ENCODE measurements at regions not wholly inside any gene's neighbourhood (a gene's known extent, or its start where the extent isn't known, plus 50 kb on each side); places are given as distances from the start of the nearest gene placed in this dataset.
"Not testable (repeated sequence)": the region's sequence is repeated elsewhere in the genome, so short reads cannot be mapped to it uniquely, and the experiment has no call there.

- no peak for DNase-seq (ENCODE audit: low spot score)
These were observed 578.7 kb upstream of the NETO1 start for GRCh38 chr18:73446502-73446901.

- no peak for DNase-seq (ENCODE audit: low spot score)
These were observed 563.8 kb upstream of the NETO1 start for GRCh38 chr18:73431620-73432019.

GRCh38 chr18:73421010-73421409 lies 553.2 kb upstream of the NETO1 start:
- DNase-seq (ENCODE audit: low spot score), result no peak

- DNase-seq (ENCODE audit: low spot score), result no peak
These were observed 551.7 kb upstream of the NETO1 start for GRCh38 chr18:73419531-73419930.

GRCh38 chr18:73414598-73414997 lies 546.8 kb upstream of the NETO1 start:
- DNase-seq (ENCODE audit: low spot score), result no peak

GRCh38 chr18:73414069-73414468 lies 546.3 kb upstream of the NETO1 start:
- no peak for DNase-seq (ENCODE audit: low spot score)

GRCh38 chr18:73409242-73409641 lies 541.5 kb upstream of the NETO1 start:
- DNase-seq (ENCODE audit: low spot score), result no peak

- no peak for DNase-seq (ENCODE audit: low spot score)
These were observed 540.7 kb upstream of the NETO1 start for GRCh38 chr18:73408469-73408868.

GRCh38 chr18:73407506-73407905 lies 539.7 kb upstream of the NETO1 start:
- no peak for DNase-seq (ENCODE audit: low spot score)

- no peak for DNase-seq (ENCODE audit: low spot score)
These were observed 516.5 kb upstream of the NETO1 start for GRCh38 chr18:73384246-73384645.

- DNase-seq (ENCODE audit: low spot score), result no peak
These were observed 513.9 kb upstream of the NETO1 start for GRCh38 chr18:73381699-73382036.

GRCh38 chr18:73381016-73381698 lies 513.4 kb upstream of the NETO1 start:
- no peak for DNase-seq (ENCODE audit: low spot score)

- no peak for DNase-seq (ENCODE audit: low spot score)
These were observed 498.9 kb upstream of the NETO1 start for GRCh38 chr18:73366713-73367112.

- DNase-seq (ENCODE audit: low spot score), result no peak
These were observed 497.2 kb upstream of the NETO1 start for GRCh38 chr18:73365018-73365417.

- no peak for DNase-seq (ENCODE audit: low spot score)
These were observed 487.3 kb upstream of the NETO1 start for GRCh38 chr18:73355121-73355520.

GRCh38 chr18:73352546-73352945 lies 484.8 kb upstream of the NETO1 start:
- no peak for DNase-seq (ENCODE audit: low spot score)

- DNase-seq (ENCODE audit: low spot score), result no peak
These were observed 472.6 kb upstream of the NETO1 start for GRCh38 chr18:73340135-73340977.

GRCh38 chr18:73331212-73331772 lies 463.5 kb upstream of the NETO1 start:
- no peak for DNase-seq (ENCODE audit: low spot score)

- not testable (repeated sequence) for DNase-seq (ENCODE audit: low spot score)
These were observed 462.3 kb upstream of the NETO1 start for GRCh38 chr18:73330106-73330505.

GRCh38 chr18:73324187-73324831 lies 456.5 kb upstream of the NETO1 start:
- not testable (repeated sequence) for DNase-seq (ENCODE audit: low spot score)

GRCh38 chr18:73318739-73319479 lies 451.1 kb upstream of the NETO1 start:
- no peak for DNase-seq (ENCODE audit: low spot score)

GRCh38 chr18:73316513-73316912 lies 448.7 kb upstream of the NETO1 start:
- no peak for DNase-seq (ENCODE audit: low spot score)
